Upper lobe of left lung (tissue), 4 donors: ENCODE measurements at regions not wholly inside any gene's neighbourhood (a gene's known extent, or its start where the extent isn't known, plus 50 kb on each side); places are given as distances from the start of the nearest gene placed in this dataset.

Source experiments
- CTCF ChIP-seq, 6 experiments: fragments of 450-650 bp in 4 of 6; fragments of 200-600 bp in 2 of 6; sonication (generic) in 2 of 6; IDR thresholded peaks; one replicate each; pipeline ENCODE4 v1.5.1; 2016 to 2019; ENCODE audit warnings: antibody characterized with exemption in 6 of 6
- EP300 ChIP-seq, 4 donors: sonication (generic); formaldehyde crosslinking; IDR thresholded peaks; one replicate each; pipeline ENCODE4 v1.5.1; 2017; ENCODE audit warnings: antibody characterized with exemption in 4 of 4, control low read depth in 2 of 4
- POLR2A ChIP-seq, 4 donors: fragments of 450-650 bp; IDR thresholded peaks; one replicate each; pipeline ENCODE4 v1.5.1; 2016 to 2017; ENCODE audit warnings: antibody characterized with exemption in 4 of 4, mild to moderate bottlenecking in 2 of 4
- POLR2AphosphoS5 ChIP-seq, 2 donors: sonication (generic); formaldehyde crosslinking; IDR thresholded peaks; one replicate each; pipeline ENCODE4 v1.5.1; 2017; ENCODE audit warnings: antibody characterized with exemption in 2 of 2

- no peak for TF ChIP-seq POLR2A (IDR thresholded peaks at IDR 0.05)
- TF ChIP-seq EP300 (IDR thresholded peaks at IDR 0.05), result no peak
- TF ChIP-seq CTCF (IDR thresholded peaks at IDR 0.05), result no peak
- TF ChIP-seq POLR2AphosphoS5 (IDR thresholded peaks at IDR 0.05), result no peak
Observed at GRCh38 chr15:81940467-81941451, 105.1 kb downstream of the MEX3B start.
